HG03457 (cell line): ENCODE measurements at regions not wholly inside any gene's neighbourhood (a gene's known extent, or its start where the extent isn't known, plus 50 kb on each side); places are given as distances from the start of the nearest gene placed in this dataset.

ENCODE experiments used
- ATAC-seq: cut with Tn5 transposase; IDR thresholded peaks from one replicate; pipeline ENCODE4 v1.9.1; 2021; ENCODE audit warnings: moderate number of reproducible peaks; ENCODE audit not compliant: unreplicated experiment

DNA sequence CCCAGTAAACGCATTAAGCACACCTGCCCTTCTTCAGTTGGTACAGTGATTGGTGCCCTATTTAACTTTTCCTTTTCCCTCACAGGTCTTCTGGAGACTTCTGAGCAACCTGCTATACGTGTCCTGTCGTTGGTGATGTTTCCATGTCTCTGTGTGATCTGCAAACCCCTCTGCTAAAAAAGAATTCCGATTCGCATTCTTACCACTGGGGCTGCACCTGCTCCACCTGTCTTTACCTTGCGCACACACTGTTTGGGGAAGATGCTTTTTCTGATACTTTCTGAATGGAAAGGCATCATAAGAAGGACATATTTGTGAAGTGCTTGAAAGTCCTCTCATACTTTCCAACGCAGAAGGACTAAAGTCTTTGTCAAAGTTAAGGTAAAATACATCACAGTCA is 323.9 kb upstream of the SOX11 start:
- no peak for ATAC-seq

DNA sequence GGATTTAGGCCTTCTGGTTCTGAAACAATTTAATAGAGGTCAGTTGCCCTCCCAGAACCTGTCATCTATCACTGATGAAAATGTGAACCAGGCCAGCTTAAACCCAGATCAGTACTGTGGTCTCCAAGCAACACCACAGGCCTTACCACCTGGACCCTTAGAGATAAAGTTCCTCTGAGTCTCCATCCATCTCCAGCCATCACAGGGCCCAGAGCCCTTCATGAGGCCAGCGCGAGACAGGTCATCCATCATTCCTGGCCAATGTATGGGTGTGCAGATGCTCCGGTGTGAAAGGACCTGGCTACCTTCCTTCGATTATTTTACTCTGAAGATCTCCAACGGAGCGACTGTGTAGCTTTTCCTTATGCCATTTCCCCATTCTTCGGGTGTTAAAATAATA is 322.7 kb upstream of the SOX11 start:
- ATAC-seq = no peak

DNA sequence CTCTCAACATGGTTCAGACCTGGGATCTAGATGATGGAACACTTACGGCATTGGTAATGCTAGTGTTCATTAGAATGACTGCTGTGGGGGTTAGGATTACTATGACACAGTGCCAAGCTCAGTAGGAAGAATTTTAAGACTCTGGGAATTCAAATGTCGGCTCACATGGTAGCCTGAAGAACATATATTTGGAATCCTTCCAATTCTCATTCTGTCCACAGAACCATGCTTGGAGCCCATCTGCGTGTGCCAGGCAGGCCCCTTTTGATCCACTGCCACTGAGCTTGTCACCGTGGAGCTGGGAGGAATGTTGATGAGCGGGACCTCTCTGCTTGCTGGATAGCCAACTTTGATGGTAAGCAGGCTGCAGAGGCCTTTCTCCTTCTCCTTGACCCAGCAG is 322.0 kb upstream of the SOX11 start:
- no peak for ATAC-seq

DNA sequence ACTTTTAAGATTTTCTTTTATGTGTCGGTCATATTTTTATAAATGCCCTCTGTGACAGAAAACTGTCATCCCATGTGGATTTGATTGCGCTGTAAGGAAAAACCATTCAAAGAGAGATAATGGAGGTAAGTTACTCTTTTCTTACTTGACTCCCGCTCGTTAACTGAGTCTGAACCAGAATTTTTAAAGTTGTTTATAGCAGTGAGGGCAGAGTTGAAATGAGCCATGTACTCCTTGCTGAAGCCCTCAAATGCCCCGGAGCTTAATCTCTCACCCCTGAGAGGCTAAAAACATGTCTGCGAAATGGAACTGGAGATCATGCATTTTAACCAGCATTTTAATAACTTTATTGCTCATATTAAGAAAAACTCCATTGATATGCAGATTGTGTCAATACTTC is 320.0 kb upstream of the SOX11 start:
- no peak for ATAC-seq

DNA sequence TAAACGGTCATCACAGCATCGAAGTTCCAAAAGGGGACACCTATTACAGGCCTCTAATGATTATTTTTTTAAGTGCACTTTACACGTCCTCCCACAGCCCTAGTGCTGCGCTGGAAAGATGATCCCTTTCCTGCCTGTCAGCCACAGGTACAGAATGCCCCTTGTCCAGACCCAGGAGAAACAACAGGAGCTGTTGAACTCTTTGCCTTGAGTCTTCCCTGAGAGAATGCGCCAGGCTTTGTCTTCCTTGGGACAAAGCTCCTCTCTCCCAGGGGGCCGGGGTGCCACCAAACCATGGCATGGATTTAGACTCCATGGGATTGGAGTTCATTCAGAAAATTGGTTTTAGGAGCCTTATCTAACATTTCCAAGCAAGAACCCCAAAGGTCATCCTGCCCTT is 319.0 kb upstream of the SOX11 start:
- no peak for ATAC-seq

DNA sequence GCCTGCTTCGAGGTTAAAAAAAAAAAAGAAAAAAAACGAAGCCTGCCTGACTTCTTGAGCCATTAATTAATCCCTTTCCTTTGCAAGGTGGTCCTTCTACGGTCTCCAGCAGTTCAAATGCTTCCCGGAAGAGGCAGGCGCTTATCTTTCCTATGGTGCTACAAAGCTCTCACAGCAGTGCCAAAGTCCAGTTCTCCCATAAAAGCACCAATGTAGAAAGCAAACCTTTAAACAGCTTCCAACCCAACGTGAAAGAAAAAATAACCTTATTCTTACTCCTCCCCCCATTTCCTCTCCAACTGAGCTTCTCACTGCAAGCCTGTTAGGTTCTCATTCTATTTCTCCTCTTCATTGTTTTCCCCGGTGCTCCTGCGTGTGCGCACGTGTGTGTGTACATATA is 317.4 kb upstream of the SOX11 start:
- no peak for ATAC-seq

DNA sequence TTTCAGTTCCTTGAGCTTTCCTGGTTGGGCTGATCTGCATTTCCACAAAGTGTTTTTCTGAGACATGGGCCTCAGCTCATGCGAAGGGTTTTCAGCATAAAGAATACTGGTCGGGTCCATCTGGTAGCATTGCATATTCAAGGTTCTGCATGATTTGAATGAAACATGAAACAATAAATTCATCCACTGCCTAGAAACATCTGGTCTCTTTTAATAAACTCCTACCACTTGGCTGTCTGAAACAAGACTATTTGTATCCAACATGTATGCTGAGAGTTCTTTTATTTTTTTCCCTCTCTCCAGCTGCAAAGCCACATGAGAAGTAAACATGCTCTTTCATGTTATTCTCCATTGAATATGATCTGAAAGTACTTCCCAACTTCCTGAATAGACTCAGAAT is 314.9 kb upstream of the SOX11 start:
- ATAC-seq = no peak

DNA sequence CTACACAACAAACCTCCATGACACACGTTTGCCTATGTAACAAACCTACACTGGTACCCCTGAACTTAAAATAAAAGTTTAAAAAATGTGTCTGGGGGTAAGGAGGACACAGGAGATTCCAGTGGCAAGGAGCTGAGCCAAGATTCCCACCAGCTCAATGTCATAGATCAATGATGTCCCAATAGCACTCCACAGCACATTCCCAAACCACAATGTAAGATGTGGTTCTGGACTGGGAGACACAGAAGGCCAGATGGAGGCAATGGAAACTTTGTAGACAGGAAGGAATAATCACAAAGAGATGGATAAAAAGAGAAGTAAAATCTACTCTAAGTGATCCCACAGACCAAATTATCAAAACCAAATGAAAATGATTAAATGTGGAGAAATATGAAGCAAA is 312.4 kb upstream of the SOX11 start:
- ATAC-seq = no peak

DNA sequence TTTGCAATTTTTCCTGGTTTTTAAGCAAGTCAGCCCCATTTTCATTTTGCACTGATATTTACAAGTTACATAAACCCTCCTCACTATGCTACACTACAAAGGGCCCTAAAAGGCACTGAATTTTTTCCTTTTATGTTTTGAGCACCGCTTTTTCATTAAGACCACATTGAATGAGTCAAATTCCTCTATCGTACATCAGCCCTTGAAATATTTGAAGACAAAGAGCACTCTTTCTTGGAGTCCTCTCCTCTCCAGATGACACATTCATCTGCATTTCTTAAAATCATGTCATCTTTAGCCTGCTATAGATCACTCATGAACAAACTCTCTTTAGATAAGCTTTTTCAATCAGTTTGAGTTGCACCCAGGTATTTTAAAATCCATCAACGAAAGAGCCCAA is 306.6 kb upstream of the SOX11 start:
- no peak for ATAC-seq

DNA sequence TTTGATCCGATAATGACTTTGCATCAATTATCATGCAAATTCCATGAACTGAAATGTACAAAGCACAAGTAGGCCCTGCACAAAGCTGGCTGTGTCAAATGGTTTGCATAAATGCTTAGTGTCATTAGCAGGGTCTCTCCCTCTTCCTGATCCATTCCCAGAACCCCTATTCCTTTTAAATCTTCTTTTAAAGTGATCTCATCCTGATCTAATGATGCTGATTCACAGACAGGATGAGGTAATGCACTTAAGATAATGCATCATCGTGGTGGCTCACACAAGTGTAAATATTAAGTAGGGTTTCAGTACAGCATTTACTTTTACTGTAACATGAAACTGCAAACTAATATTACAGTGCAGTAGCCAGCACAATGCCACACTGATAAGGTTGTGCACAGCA is 304.8 kb upstream of the SOX11 start:
- no peak for ATAC-seq

DNA sequence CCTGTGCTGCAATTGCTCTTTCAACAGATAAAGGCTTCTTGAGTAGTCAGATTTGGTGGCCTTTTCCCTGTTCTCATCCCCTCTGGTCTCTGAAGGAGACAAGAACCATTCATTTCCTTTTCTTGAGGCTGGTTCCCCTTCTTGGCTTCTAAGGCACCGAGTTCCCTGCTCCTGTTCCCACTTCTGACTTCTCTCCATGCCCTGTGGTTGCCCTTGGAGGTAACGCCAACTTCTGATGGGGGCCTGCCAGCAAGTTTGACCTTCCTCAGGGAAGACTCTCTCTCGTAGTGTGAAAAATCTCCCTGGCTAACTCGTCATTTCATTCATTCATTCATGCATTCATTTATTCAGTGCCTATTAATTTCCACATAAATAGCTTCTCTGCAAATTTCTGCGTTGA is 302.4 kb upstream of the SOX11 start:
- no peak for ATAC-seq

DNA sequence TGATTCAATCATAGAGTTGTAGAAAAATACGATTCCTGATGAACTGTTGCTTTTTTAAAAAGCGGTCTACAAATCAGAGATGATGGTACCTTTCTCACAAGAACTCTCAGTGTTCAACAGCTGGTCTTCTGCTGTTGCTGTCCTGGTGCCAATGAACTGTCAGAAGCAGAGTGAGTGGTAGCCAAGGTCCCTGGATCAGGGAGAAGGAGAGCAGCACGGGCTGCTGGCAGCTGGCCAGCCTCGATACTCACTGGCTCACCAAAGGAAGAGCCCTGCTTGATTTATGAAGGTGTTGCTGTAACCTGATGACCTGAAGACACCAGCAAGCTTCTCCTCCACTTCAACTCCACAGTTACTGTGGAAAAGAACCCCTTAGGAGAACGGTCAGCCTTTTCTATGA is 300.8 kb upstream of the SOX11 start:
- ATAC-seq = no peak

DNA sequence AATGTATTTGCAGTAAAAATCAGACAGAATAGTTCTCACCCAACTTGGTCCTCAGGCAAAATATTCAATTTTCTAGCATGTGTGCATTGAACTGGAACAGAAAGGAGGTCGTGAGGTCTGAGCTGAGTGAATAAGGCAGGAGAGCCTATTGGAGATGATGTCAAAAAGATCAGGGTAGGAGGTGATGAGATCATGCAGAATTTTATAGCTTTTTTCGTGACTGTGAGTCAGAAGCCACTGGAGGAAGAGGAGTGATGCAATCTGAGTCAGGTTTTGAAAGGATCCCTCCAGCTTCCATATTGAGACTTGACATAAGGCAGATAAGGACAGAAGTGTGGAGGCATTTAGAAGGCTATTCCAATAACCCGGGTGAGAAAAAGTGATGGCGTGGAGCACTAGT is 299.5 kb upstream of the SOX11 start:
- ATAC-seq = no peak

DNA sequence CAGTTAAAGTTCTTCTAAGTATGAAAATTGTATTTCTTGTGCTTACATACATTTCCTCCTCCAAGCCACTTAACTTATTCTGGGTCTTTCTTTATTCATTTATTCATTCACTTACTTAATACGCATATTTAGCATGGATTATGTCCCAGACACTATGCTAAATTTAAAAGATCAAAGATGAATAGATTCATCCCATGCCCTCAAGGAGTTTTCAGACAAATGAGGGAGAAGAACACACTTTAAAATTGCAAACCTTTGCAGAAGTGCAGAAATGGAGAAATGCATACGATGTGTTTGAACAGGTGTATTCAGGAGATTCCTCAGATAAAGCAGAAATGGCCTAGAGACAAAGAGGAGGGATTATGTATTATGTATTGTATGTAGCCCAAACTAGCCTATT is 298.7 kb upstream of the SOX11 start:
- ATAC-seq = no peak

DNA sequence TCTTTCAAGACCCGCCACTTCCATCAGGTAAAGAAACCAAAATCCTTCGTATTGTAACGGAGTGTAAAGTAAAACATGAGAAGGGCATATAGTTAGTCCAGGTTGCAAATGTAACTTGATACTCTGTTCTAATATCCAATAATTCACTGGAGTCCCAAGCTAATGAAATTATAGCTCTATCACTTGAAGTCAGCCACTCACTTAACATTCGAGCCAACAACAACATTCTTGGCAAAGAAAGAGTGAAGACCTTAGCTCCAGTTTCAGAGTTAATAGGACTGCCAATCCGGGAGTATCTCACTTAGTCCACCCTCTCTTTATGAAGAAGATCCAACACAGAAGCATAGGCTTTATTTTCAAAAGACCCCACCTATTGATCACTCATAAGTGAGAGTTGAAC is 298.0 kb upstream of the SOX11 start:
- no peak for ATAC-seq

DNA sequence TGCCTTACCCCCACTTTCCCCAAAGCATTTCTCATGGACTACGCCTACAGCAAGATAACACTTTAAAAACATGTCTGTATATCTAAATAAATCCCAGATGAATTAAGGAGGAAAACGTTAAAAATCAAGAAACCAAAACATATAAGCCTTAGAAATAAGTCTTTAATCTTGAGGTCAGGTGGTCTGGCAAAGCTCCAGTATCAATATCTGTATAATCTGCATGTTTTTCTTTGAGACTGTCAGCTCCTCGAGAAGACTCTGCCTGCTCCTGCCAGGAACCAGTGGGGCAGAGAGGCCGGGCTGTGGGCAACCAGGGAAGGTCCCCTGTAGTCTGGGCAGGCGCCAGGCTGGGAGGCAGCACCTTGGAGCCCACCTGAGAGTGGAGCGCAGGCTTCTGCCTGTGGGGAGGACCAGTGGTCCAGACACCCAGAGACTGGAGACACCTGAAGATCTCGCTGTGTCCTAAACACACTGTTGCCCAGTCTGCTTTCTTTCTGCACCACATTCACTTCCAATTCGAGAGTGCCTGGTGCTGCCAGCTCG is 291.0 kb upstream of the SOX11 start:
- no peak for ATAC-seq

DNA sequence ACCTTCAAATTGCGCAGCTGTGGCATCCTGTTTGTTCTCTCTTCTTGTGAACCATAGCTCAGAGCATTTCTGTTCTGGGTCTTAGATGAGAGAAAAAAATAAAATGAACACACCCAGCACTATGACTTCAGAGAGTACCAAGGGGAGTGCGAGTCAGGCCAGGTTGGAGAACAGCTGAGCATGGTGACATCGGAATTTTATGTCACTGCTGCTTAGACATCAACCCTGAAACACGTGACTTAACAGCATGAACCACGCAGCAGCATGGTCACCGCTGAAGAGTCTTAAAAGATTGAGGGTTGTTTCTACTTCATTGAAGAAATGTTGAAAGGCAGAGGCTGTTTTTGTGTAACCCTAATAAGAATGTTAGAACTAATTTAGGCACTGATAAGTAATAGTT is 288.8 kb upstream of the SOX11 start:
- no peak for ATAC-seq

DNA sequence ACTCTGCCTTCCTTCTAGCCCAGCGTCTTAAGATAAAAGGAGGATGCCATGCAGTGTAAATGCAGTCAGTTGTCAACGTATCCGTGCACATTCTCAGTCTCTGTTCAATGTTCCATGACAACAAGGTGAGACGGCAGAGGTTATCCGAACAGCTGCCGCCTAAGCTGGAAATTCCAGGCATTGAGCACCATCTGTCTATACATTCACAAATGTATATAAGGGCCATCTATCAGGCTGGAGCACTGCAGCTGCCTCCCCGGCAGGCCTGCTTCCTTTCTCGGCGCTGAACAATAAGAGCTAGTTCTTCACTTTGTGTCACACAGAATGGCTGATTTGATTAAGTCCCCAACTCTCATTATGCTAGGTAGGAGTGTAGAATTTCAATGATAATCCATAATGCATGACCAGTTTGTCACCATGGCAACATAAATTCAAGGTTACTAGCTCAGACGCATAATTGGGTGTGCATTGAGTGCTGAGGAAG is 282.2 kb upstream of the SOX11 start:
- ATAC-seq = no peak

DNA sequence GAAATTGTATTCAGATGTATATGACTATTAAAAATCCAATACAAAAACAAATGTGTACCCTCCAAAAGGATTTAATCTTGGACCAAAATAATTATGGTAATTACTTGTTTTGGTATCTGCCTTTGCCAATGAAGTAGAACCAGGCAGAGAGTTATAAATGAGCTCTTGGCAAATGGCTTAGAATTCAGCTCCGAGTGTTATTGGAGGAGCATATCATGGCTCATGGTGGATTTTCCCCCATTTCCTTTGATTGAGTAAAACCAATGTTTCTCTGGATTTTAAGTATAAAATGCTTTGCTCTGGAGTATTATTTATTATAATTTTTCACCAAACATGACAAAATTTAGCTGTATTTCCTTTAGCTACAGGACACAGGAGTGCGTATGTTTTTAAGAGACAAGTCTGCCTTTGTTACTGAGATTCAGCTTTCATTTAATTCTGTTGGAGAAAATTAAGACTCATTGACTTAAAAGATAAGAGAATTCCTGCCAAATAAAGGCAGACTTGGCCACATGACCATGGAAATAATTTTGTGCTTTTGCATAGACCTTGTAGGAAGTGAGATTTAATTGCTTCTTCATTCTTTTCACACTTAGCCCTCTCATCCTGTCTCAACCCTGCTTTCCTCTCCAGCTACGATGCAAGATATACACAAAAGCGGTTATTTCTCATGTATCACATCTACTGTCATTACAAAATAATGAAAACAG is 281.0 kb upstream of the SOX11 start:
- ATAC-seq = no peak

DNA sequence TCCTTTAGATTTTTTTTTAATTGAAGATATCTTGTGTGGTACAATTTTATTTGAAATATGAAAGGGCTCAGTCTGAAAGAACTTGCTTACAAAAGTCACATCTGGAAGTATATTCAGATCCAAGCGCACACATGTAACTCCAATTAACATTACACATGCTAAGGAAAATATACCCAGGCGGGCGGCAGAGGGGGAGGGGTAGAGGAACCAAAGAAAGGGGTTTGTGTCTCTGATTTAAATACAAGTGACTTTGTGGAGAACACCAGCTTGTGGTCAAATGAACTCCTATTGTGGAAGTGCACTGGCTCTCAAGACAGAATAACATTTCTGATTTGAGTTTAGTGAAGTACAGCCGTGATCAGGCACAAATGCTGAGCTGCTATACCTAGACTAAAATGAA is 280.2 kb upstream of the SOX11 start:
- no peak for ATAC-seq

DNA sequence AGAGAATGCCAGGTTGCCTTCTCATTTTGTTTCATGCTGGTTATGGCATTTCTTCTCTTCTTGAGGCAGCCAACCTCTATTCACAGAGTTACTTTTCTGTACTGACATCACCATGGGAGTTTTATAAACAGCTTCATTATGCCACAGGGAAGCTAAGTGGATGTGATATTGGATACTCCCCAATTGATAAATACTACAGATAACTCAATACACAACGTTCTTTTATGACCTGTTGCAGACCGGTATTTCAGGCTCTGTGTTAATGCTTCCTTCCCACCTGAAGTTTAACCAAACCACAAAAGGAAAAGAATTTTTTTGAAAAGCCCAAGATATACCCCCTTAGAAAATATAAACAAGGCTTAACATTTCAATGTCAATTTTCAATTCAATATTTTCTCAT is 258.3 kb upstream of the SOX11 start:
- ATAC-seq = no peak

DNA sequence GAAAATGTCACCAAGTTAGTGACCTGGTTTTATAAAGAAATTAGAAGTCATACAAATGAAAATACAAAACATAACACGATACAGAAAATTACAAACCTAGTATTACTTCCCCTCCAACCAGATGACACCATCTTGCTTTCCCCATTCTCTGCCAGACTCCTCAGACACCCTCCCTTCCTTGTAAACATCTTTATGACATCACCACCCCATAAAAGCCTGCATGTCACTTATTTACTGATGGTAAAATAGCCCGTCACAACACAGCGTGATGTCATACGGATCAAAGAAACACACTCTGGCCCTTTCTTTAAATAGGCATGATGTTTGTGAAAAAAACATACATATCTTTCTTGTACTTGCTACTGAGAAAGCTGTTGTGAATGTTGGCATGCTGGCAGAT is 254.8 kb upstream of the SOX11 start:
- no peak for ATAC-seq

DNA sequence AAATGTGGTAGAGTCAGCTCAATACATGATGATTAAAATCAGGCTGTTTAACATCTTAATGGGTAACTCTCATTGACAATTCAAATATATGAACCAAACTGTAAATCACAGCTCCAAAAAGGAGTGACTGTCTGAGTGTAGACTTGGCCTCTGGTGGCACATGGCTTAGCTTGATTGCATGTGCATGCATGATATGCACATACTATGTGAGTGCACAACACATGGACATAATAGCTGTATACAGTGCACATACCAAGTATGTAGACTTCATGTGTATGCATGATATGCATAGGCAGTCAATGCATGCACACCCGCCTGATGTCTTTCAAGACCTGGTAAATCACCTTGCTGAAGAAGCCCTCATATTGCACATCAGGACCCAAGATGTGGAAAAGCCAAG is 252.0 kb upstream of the SOX11 start:
- no peak for ATAC-seq
